SU-DHL-6 (cell line): ENCODE measurements at regions not wholly inside any gene's neighbourhood (a gene's known extent, or its start where the extent isn't known, plus 50 kb on each side); places are given as distances from the start of the nearest gene placed in this dataset.
"Not testable (repeated sequence)": the region's sequence is repeated elsewhere in the genome, so short reads cannot be mapped to it uniquely, and the experiment has no call there.

Source experiments
- H2AFZ ChIP-seq: fragments of 200-600 bp; sonication (generic); 2 replicates; pipeline ENCODE4 v1.6.1; 2014; ENCODE audit warnings: low read depth, mild to moderate bottlenecking, moderate library complexity, mixed read lengths, antibody characterized with exemption, low read length; ENCODE audit not compliant: severe bottlenecking
- H3F3A ChIP-seq: fragments of 200-600 bp; shearing (Covaris generic); 2 replicates; pipeline ENCODE4 v1.6.0; 2016; ENCODE audit warnings: antibody characterized with exemption, mild to moderate bottlenecking; ENCODE audit not compliant: insufficient read depth
- H3K27ac ChIP-seq: fragments of 200-600 bp; sonication (generic); 2 replicates; pipeline ENCODE4 v1.5.1; 2016; ENCODE audit warnings: low read depth, mild to moderate bottlenecking, low read length, moderate library complexity, mixed read lengths
- H3K27me3 ChIP-seq: fragments of 200-600 bp; sonication (generic), shearing (Covaris generic); 2 replicates; pipeline ENCODE4 v1.6.0; 2014; ENCODE audit warnings: mild to moderate bottlenecking, low read length
- H3K36me3 ChIP-seq: fragments of 200-600 bp; sonication (generic); 2 replicates; pipeline ENCODE4 v1.6.1; 2014; ENCODE audit warnings: mild to moderate bottlenecking, low read length, mixed read lengths
- H3K4me2 ChIP-seq: fragments of 300-600, 200-600 bp; shearing (Covaris generic), sonication (generic); 2 replicates; pipeline ENCODE4 v1.6.0; 2014; ENCODE audit warnings: low read length, low read depth, mild to moderate bottlenecking; ENCODE audit not compliant: poor library complexity, severe bottlenecking
- H3K4me3 ChIP-seq: fragments of 200-600 bp; sonication (generic); 2 replicates; pipeline ENCODE4 v1.5.1; 2014; ENCODE audit warnings: antibody characterized with exemption, low read length, mild to moderate bottlenecking, mixed read lengths; ENCODE audit not compliant: insufficient read depth, poor library complexity, severe bottlenecking
- H3K79me2 ChIP-seq: fragments of 200-600 bp; sonication (generic); 2 replicates; pipeline ENCODE4 v1.6.1; 2014; ENCODE audit warnings: mild to moderate bottlenecking, low read length, moderate library complexity; ENCODE audit not compliant: insufficient read depth
- H3K9ac ChIP-seq: fragments of 200-600 bp; sonication (generic); 2 replicates; pipeline ENCODE4 v1.7.0; 2014; ENCODE audit warnings: mild to moderate bottlenecking, low read length
- H3K9me2 ChIP-seq: fragments of 200-600 bp; sonication (generic); replicated peaks from 2 replicates; pipeline ENCODE4 v1.6.1; 2014; ENCODE audit warnings: low read length; ENCODE audit not compliant: insufficient read depth
- H3K9me3 ChIP-seq: fragments of 200-600 bp; sonication (generic); 2 replicates; pipeline ENCODE4 v1.6.1; 2014; ENCODE audit warnings: low read length, mixed read lengths; ENCODE audit not compliant: insufficient read depth
- H4K20me1 ChIP-seq: fragments of 200-600 bp; sonication (generic); 2 replicates; pipeline ENCODE4 v1.6.1; 2014; ENCODE audit warnings: low read depth, mild to moderate bottlenecking, antibody characterized with exemption, low read length, moderate library complexity, mixed read lengths
- EZH2phosphoT487 ChIP-seq: fragments of 200-600 bp; sonication (generic), shearing (Covaris generic); conservative IDR thresholded peaks from 2 replicates; pipeline ENCODE4 v1.6.1; 2018; ENCODE audit warnings: mild to moderate bottlenecking, antibody characterized with exemption, low read length, moderate library complexity, mixed read lengths
- TF ChIP-seq, protein P1 (sequence below): fragments of 200-600 bp; sonication (generic); IDR thresholded peaks from one replicate; pipeline ENCODE4 v1.5.1; 2017; ENCODE audit warnings: antibody characterized with exemption, mild to moderate bottlenecking, low read length, moderate library complexity; ENCODE audit not compliant: insufficient read depth, poor library complexity, severe bottlenecking

DNA sequence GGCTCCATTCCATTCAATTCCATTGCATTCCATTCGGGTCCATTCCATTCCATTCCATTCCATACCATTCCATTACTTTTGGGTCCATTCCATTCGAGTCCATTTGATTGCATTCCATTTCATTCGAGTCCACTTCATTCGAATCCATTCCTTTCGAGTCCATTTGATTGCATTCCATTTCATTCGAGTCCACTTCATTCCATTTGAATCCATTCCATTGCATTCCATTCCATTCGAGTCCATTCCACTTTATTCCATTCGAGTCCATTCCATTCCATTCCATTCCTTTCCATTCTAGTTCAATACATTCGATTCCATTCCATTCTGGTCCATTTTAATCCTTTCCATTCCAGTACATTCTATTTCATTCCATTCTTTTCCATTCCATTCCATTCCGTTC is 334.0 kb downstream of the ZNF33B start:
- H3K9me3 ChIP-seq, result peaks cover 90% of the 10 kb centered on the region
- TF ChIP-seq, protein P1, sequence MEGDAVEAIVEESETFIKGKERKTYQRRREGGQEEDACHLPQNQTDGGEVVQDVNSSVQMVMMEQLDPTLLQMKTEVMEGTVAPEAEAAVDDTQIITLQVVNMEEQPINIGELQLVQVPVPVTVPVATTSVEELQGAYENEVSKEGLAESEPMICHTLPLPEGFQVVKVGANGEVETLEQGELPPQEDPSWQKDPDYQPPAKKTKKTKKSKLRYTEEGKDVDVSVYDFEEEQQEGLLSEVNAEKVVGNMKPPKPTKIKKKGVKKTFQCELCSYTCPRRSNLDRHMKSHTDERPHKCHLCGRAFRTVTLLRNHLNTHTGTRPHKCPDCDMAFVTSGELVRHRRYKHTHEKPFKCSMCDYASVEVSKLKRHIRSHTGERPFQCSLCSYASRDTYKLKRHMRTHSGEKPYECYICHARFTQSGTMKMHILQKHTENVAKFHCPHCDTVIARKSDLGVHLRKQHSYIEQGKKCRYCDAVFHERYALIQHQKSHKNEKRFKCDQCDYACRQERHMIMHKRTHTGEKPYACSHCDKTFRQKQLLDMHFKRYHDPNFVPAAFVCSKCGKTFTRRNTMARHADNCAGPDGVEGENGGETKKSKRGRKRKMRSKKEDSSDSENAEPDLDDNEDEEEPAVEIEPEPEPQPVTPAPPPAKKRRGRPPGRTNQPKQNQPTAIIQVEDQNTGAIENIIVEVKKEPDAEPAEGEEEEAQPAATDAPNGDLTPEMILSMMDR, result no peak
- TF ChIP-seq EZH2phosphoT487, result no peak
- no peak overlapping the region for H3K9ac ChIP-seq
- H3K27ac ChIP-seq, result no peak overlapping the region
- H3K79me2 ChIP-seq, result no peaks in the 10 kb centered on the region
- no peaks in the 10 kb centered on the region for H3K36me3 ChIP-seq
- no peaks in the 10 kb centered on the region for H4K20me1 ChIP-seq
- H3F3A ChIP-seq, result no peaks in the 10 kb centered on the region
- H3K27me3 ChIP-seq, result no peaks in the 10 kb centered on the region
- no peak overlapping the region for H2AFZ ChIP-seq
- H3K4me2 ChIP-seq, result no peak overlapping the region
- no peak overlapping the region for H3K4me3 ChIP-seq
- H3K9me2 ChIP-seq, result no peaks in the 10 kb centered on the region

DNA sequence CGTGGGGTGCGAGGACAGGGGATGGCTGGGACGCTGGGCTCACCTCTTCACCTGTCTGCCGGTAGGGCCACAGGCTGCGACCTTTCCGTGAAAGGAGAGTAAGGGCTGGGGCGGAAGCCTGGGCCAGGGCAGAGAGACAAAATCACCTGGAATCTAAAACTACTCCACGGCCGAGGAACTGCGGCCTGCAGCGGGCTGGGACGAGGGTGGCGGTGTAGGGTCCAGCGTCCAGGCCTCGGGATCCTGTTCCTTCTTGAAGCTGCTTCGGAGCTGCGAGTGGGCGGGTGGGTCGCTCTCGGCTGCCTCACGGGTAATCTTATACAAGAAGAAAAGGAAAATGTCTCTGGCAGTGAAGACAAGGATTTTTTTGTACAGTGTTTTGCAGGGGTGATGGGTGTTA is 356.5 kb downstream of the ZNF33B start:
- H3K4me2 ChIP-seq, result not testable (repeated sequence)

DNA sequence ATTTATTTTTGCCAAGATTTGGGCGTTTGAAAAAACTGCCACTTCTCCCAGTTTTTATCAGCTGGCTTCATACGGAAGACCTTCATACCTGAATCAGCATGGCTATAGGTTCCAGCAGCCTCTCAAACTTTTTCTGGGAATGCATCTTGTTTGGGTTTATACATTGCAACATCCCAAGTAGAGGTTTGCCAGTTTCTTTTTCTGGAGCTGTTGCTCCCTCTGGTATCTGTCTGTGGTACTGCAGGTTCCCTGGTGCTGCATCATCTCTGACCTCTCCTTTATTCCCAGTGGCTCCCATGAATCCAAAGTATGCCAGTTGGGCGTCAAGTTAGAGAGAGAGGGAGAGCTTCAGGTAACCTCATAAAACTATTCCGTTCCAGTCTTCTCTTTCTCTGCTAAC is 368.6 kb downstream of the ZNF33B start:
- H3K27me3 ChIP-seq, result not testable (repeated sequence)

More for the DNA sequence above, 356.5 kb downstream of the ZNF33B start:
- not testable (repeated sequence) for H3K4me3 ChIP-seq, H3K9ac ChIP-seq, H3K27me3 ChIP-seq, H3K9me3 ChIP-seq, H3F3A ChIP-seq, H2AFZ ChIP-seq, H3K36me3 ChIP-seq, H3K27ac ChIP-seq, H3K79me2 ChIP-seq, H3K9me2 ChIP-seq, H4K20me1 ChIP-seq

DNA sequence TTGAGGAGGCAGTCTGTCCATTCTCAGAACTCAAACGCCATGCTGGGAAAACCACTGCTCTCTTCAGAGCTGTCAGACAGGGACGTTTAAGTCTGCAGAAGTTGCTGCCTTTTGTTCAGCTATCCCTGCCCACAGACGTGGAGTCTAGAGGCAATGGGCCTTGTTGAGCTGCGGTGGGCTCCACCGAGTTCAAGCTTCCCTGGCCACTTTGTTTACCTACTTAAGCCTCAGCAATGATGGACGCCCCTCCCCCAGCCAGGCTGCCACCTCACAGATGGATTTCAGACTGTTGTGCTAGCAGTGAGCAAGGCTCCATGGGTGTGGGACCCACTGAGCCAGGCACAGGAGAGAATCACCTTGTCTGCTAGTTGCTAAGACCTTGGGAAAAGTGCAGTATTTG is 375.1 kb downstream of the ZNF33B start:
- H3K9me2 ChIP-seq, H3K27me3 ChIP-seq, H4K20me1 ChIP-seq, H3K36me3 ChIP-seq, H3K79me2 ChIP-seq, H3K4me3 ChIP-seq, H3K27ac ChIP-seq, H3K9me3 ChIP-seq, H3K9ac ChIP-seq, H2AFZ ChIP-seq, H3F3A ChIP-seq, H3K4me2 ChIP-seq: not testable (repeated sequence)

More for the DNA sequence above, 368.6 kb downstream of the ZNF33B start:
- H4K20me1 ChIP-seq, H3K4me3 ChIP-seq, H3K9me3 ChIP-seq, H3K9me2 ChIP-seq, H3K9ac ChIP-seq, H3K27ac ChIP-seq, H3K79me2 ChIP-seq, H3F3A ChIP-seq, H3K4me2 ChIP-seq, H2AFZ ChIP-seq, H3K36me3 ChIP-seq: not testable (repeated sequence)

DNA sequence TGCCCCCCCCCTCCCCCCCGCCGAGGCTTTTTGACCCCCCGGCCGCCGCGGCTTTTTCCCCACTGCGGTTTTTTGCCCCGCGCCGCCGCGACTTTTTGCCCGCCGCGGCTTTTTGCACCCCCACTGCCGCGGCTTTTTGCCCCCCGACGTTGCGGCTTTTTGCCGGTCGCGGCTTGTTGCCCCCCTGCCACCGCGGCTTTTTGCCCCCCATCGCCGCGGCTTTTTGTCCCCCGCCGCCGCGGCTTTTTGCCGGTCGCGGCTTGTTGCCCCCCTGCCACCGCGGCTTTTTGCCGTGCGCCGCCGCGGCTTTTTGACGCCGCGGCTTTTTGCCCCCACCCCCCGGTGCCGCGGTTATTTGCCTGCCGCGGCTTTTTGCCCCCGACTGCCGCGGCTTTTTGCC is 395.4 kb downstream of the ZNF33B start:
- not testable (repeated sequence) for H3K9ac ChIP-seq, H3K27me3 ChIP-seq, H3K4me2 ChIP-seq, H3K79me2 ChIP-seq, H3F3A ChIP-seq, H3K27ac ChIP-seq, H3K4me3 ChIP-seq, H2AFZ ChIP-seq, H4K20me1 ChIP-seq, H3K9me2 ChIP-seq, H3K36me3 ChIP-seq, H3K9me3 ChIP-seq
